IMR-90 (cell line): ENCODE measurements at regions not wholly inside any gene's neighbourhood (a gene's known extent, or its start where the extent isn't known, plus 50 kb on each side); places are given as distances from the start of the nearest gene placed in this dataset.

Experiments used
- ATAC-seq: fragments of 200-7000 bp; cut with Tn5 transposase; 2 replicates; pipeline ENCODE4 v1.9.1; 2020; ENCODE audit warnings: low read depth, mild to moderate bottlenecking, moderate library complexity
- BruUV-seq: library from RNA; stranded (reverse); fragments of 400-500 nt; replicated peaks from 2 replicates; lab custom pipeline; 2021; lab: Mats Ljungman, UMichigan
- CTCF ChIA-PET: fragments of 300-600 bp; formaldehyde crosslinking; extraction: SDS; loops from one replicate; lab custom pipeline; 2021; ENCODE audit warnings: antibody characterized with exemption; lab: Yijun Ruan, JAX
- POLR2A ChIA-PET: fragments of 300-600 bp; sonication (Branson Sonifier 250); formaldehyde crosslinking; loops from one replicate; lab custom pipeline; 2022; ENCODE audit warnings: antibody characterized with exemption; ENCODE audit not compliant: unreplicated experiment; lab: Charles Lee
- DNase-seq: peaks from one replicate; pipeline ENCODE4 v3.0.0; 2013
- H2AFZ ChIP-seq: replicated peaks from 2 replicates; pipeline ENCODE3; 2013; ENCODE audit warnings: low read length, mild to moderate bottlenecking; ENCODE audit not compliant: poor library complexity
- H2AK5ac ChIP-seq: 2 replicates; pipeline ENCODE4 v1.6.1; 2013; ENCODE audit warnings: low read depth, low read length, inconsistent platforms
- H2AK9ac ChIP-seq: replicated peaks from 2 replicates; pipeline ENCODE3; 2013; ENCODE audit warnings: mild to moderate bottlenecking, low read depth, low read length, moderate library complexity; ENCODE audit not compliant: poor library complexity
- H2BK120ac ChIP-seq: 2 replicates; pipeline ENCODE4 v1.6.1; 2013; ENCODE audit warnings: low read depth, low read length, inconsistent platforms
- H2BK15ac ChIP-seq: 3 replicates; pipeline ENCODE4 v1.6.1; 2013; ENCODE audit warnings: low read depth, low read length, inconsistent platforms
- H2BK20ac ChIP-seq: 2 replicates; pipeline ENCODE4 v1.6.1; 2013; ENCODE audit warnings: low read depth, mild to moderate bottlenecking, inconsistent platforms, low read length, moderate library complexity
- H2BK5ac ChIP-seq: 2 replicates; pipeline ENCODE4 v1.6.1; 2013; ENCODE audit warnings: mild to moderate bottlenecking, low read depth, low read length, inconsistent platforms; ENCODE audit not compliant: poor library complexity, severe bottlenecking
- H3K14ac ChIP-seq: replicated peaks from 2 replicates; pipeline ENCODE4 v1.6.1; 2013; ENCODE audit warnings: low read depth, low read length, inconsistent platforms
- H3K18ac ChIP-seq: 2 replicates; pipeline ENCODE4 v1.6.1; 2013; ENCODE audit warnings: low read depth, low read length, control low read depth
- H3K23ac ChIP-seq: 2 replicates; pipeline ENCODE4 v1.6.1; 2013; ENCODE audit warnings: low read depth, low read length, inconsistent platforms
- H3K27ac ChIP-seq: 2 replicates; pipeline ENCODE4 v1.5.1; 2013; ENCODE audit warnings: mild to moderate bottlenecking, control low read depth, low read length; ENCODE audit not compliant: insufficient read depth
- H3K27me3 ChIP-seq: 2 replicates; pipeline ENCODE4 v1.6.1; 2013; ENCODE audit warnings: low read length; ENCODE audit not compliant: control insufficient read depth, insufficient read depth
- H3K36me3 ChIP-seq: 2 replicates; pipeline ENCODE4 v1.6.1; 2013; ENCODE audit warnings: low read length, mixed read lengths; ENCODE audit not compliant: control insufficient read depth, insufficient read depth
- H3K4ac ChIP-seq: 2 replicates; pipeline ENCODE4 v1.6.1; 2013; ENCODE audit warnings: low read depth, low read length, inconsistent platforms
- H3K4me1 ChIP-seq: 2 replicates; pipeline ENCODE4 v1.6.1; 2013; ENCODE audit warnings: low read length, mixed read lengths; ENCODE audit not compliant: control insufficient read depth, insufficient read depth
- H3K4me2 ChIP-seq: 2 replicates; pipeline ENCODE4 v1.6.1; 2013; ENCODE audit warnings: low read depth, mild to moderate bottlenecking, control low read depth, low read length, moderate library complexity
- H3K4me3 ChIP-seq: 2 replicates; pipeline ENCODE4 v1.5.1; 2013; ENCODE audit warnings: low read depth, mild to moderate bottlenecking, control low read depth, low read length, moderate library complexity; ENCODE audit not compliant: insufficient read depth
- H3K56ac ChIP-seq: 2 replicates; pipeline ENCODE4 v1.6.1; 2013; ENCODE audit warnings: low read length, inconsistent platforms; ENCODE audit not compliant: insufficient read depth; ENCODE audit errors: extremely low read depth
- H3K79me1 ChIP-seq, 2 experiments: 2 replicates each; pipeline ENCODE4 v1.6.1; 2013; ENCODE audit warnings: low read length in 2 of 2, inconsistent platforms in 1 of 2, low read depth in 1 of 2
- H3K9ac ChIP-seq: 2 replicates; pipeline ENCODE4 v1.6.1; 2013; ENCODE audit warnings: low read depth, low read length, control low read depth
- H3K9me1 ChIP-seq: 2 replicates; pipeline ENCODE4 v1.6.1; 2013; ENCODE audit warnings: low read length, inconsistent platforms; ENCODE audit not compliant: insufficient read depth
- H3K9me3 ChIP-seq: 2 replicates; pipeline ENCODE4 v1.6.1; 2013; ENCODE audit warnings: low read length; ENCODE audit not compliant: control insufficient read depth, insufficient read depth
- H4K20me1 ChIP-seq: 2 replicates; pipeline ENCODE4 v1.6.1; 2013; ENCODE audit warnings: low read length, inconsistent platforms; ENCODE audit not compliant: insufficient read depth
- H4K5ac ChIP-seq: 2 replicates; pipeline ENCODE4 v1.6.1; 2013; ENCODE audit warnings: mild to moderate bottlenecking, low read depth, low read length, control low read depth
- H4K8ac ChIP-seq, 2 experiments: 2 replicates each; pipeline ENCODE4 v1.6.1; 2013; ENCODE audit warnings: low read depth in 2 of 2, low read length in 2 of 2, control low read depth in 1 of 2, inconsistent platforms in 1 of 2
- H4K91ac ChIP-seq: 2 replicates; pipeline ENCODE4 v1.6.1; 2013; ENCODE audit warnings: low read depth, low read length, inconsistent platforms; ENCODE audit not compliant: insufficient read depth
- BHLHE40 ChIP-seq: fragments of 150-350 bp; IDR thresholded peaks from 2 replicates; pipeline ENCODE4 v1.6.1; 2016; ENCODE audit warnings: mild to moderate bottlenecking, low read depth, low read length
- CHD1 ChIP-seq: IDR thresholded peaks from 2 replicates; pipeline ENCODE4 v1.6.1; 2012; ENCODE audit warnings: low read depth, low read length, improper control_type of control experiment
- FOS ChIP-seq: fragments of 150-350 bp; IDR thresholded peaks from 2 replicates; pipeline ENCODE4 v1.6.1; 2016; ENCODE audit warnings: low read depth, low read length
- MAFK ChIP-seq: IDR thresholded peaks from 2 replicates; pipeline ENCODE4 v1.6.1; 2012; ENCODE audit warnings: low read depth, low read length, improper control_type of control experiment
- MAZ ChIP-seq: IDR thresholded peaks from 2 replicates; pipeline ENCODE4 v1.6.1; 2012; ENCODE audit warnings: low read depth, mild to moderate bottlenecking, low read length, improper control_type of control experiment, moderate library complexity, borderline replicate concordance
- MXI1 ChIP-seq: IDR thresholded peaks from 2 replicates; pipeline ENCODE4 v1.6.1; 2012; ENCODE audit warnings: low read depth, mild to moderate bottlenecking, low read length, moderate library complexity, borderline replicate concordance
- NFE2L2 ChIP-seq: fragments of 150-350 bp; IDR thresholded peaks from 2 replicates; pipeline ENCODE4 v1.6.1; 2016; ENCODE audit warnings: low read depth, mild to moderate bottlenecking, low read length
- POLR2A ChIP-seq: IDR thresholded peaks from 2 replicates; pipeline ENCODE4 v1.6.1; 2012; ENCODE audit warnings: mild to moderate bottlenecking, low read depth, low read length
- RAD21 ChIP-seq: IDR thresholded peaks from 2 replicates; pipeline ENCODE4 v1.6.1; 2012; ENCODE audit warnings: low read length, improper control_type of control experiment
- RCOR1 ChIP-seq: IDR thresholded peaks from 2 replicates; pipeline ENCODE4 v1.6.1; 2012; ENCODE audit warnings: mild to moderate bottlenecking, low read length, improper control_type of control experiment; ENCODE audit not compliant: insufficient replicate concordance
- RFX5 ChIP-seq: IDR thresholded peaks from 2 replicates; pipeline ENCODE4 v1.8.0; 2012; ENCODE audit warnings: low read depth, mild to moderate bottlenecking, low read length, moderate library complexity
- SMC3 ChIP-seq: fragments of 150-350 bp; IDR thresholded peaks from 2 replicates; pipeline ENCODE4 v1.6.1; 2016; ENCODE audit warnings: low read depth, mild to moderate bottlenecking, antibody characterized with exemption, low read length, moderate library complexity
- USF2 ChIP-seq: fragments of 150-350 bp; IDR thresholded peaks from 2 replicates; pipeline ENCODE4 v1.6.1; 2017; ENCODE audit warnings: mild to moderate bottlenecking, antibody characterized with exemption, low read length, low read depth
- WGBS, 2 experiments: methylation state at CpG; one replicate each; pipeline versions ENCODE4 v1.1.5 to v1.1.7; 2013; ENCODE audit warnings: missing lambda C conversion rate in 2 of 2; ENCODE audit not compliant: insufficient read length in 1 of 2; ENCODE audit errors: extremely low coverage in 2 of 2; 5-methylcytosine and 5-hydroxymethylcytosine counted together
- dilution Hi-C: fragments of 300-500 bp; cut with HindIII; formaldehyde crosslinking; loops from one replicate; pipeline ENCODE4 v1.14.3; 2018; ENCODE audit warnings: low sequenced_read_pairs; ENCODE audit not compliant: unreplicated experiment
- in situ Hi-C: fragments of 300-500 bp; cut with MboI; formaldehyde crosslinking; loops from 3 replicates; pipeline ENCODE4 v1.14.3; 2019; ENCODE audit warnings: low sequenced_read_pairs, inconsistent platforms, mixed read lengths
- intact Hi-C: fragments of 100-400 bp; cut with micrococcal nuclease; formaldehyde crosslinking; loops from 2 replicates; pipeline ENCODE4 v1.10.0; 2022
- TF ChIP-seq, protein P1 (sequence below): conservative IDR thresholded peaks from 2 replicates; pipeline ENCODE4 v1.5.1; 2012; ENCODE audit warnings: mild to moderate bottlenecking, low read depth, low read length, improper control_type of control experiment
- TF ChIP-seq, protein P2 (sequence below): fragments of 150-350 bp; IDR thresholded peaks from 2 replicates; pipeline ENCODE4 v1.6.1; 2016; ENCODE audit warnings: low read depth, mild to moderate bottlenecking, low read length, moderate library complexity, borderline replicate concordance

GRCh38 chr2:33925311-33925710 is 326.2 kb upstream of the FAM98A start:
- in situ Hi-C loops = no loop called here
- WGBS, 2 experiments = no CpG with 5 or more reads among the region's 1 CpG
- H2AK9ac ChIP-seq = no peak overlapping the region
- no peak overlapping the region for H2AFZ ChIP-seq
- H3K27me3 ChIP-seq = no peaks in the 10 kb centered on the region
- intact Hi-C loops = no loop called here
- H3K18ac ChIP-seq = no peak overlapping the region
- ChIA-PET POLR2A (no interaction called here), CTCF (interaction anchor here (0.5 kb wide), 1 partner anchor 11 kb away, joined by 3 read pairs; no protein-coding TSS in a partner anchor)
- DNase-seq (no peak), ATAC-seq (no peak)
- no peak overlapping the region for H4K91ac ChIP-seq
- no peak overlapping the region for H4K8ac ChIP-seq
- no peaks in the 10 kb centered on the region; the same call in 1 of the 2 replicates for H3K9me3 ChIP-seq
- no peaks in the 10 kb centered on the region for H4K20me1 ChIP-seq
- no TSS peak for BruUV-seq
- H3K14ac ChIP-seq = no peak overlapping the region
- no peak overlapping the region for H3K23ac ChIP-seq
- dilution Hi-C loops = no loop called here
- TF ChIP-seq POLR2A = no peak
- no peak for TF ChIP-seq MAFK
- TF ChIP-seq BHLHE40 = no peak
- no peak for TF ChIP-seq RCOR1
- no peak for TF ChIP-seq RFX5
- no peak for TF ChIP-seq USF2
- TF ChIP-seq, protein P1, sequence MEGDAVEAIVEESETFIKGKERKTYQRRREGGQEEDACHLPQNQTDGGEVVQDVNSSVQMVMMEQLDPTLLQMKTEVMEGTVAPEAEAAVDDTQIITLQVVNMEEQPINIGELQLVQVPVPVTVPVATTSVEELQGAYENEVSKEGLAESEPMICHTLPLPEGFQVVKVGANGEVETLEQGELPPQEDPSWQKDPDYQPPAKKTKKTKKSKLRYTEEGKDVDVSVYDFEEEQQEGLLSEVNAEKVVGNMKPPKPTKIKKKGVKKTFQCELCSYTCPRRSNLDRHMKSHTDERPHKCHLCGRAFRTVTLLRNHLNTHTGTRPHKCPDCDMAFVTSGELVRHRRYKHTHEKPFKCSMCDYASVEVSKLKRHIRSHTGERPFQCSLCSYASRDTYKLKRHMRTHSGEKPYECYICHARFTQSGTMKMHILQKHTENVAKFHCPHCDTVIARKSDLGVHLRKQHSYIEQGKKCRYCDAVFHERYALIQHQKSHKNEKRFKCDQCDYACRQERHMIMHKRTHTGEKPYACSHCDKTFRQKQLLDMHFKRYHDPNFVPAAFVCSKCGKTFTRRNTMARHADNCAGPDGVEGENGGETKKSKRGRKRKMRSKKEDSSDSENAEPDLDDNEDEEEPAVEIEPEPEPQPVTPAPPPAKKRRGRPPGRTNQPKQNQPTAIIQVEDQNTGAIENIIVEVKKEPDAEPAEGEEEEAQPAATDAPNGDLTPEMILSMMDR = no peak
- TF ChIP-seq MXI1 = no peak
- TF ChIP-seq, protein P2, sequence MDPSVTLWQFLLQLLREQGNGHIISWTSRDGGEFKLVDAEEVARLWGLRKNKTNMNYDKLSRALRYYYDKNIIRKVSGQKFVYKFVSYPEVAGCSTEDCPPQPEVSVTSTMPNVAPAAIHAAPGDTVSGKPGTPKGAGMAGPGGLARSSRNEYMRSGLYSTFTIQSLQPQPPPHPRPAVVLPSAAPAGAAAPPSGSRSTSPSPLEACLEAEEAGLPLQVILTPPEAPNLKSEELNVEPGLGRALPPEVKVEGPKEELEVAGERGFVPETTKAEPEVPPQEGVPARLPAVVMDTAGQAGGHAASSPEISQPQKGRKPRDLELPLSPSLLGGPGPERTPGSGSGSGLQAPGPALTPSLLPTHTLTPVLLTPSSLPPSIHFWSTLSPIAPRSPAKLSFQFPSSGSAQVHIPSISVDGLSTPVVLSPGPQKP = no peak
- TF ChIP-seq NFE2L2 = no peak
- TF ChIP-seq MAZ = no peak
- TF ChIP-seq RAD21 = no peak
- no peak for TF ChIP-seq CHD1
- no peak for TF ChIP-seq FOS
- no peak for TF ChIP-seq SMC3
- no peaks in the 10 kb centered on the region for H3K4me1 ChIP-seq
- no peak overlapping the region for H3K4ac ChIP-seq
- H3K79me1 ChIP-seq = no peaks in the 10 kb centered on the region
- H3K9me1 ChIP-seq = no peaks in the 10 kb centered on the region
- no peak overlapping the region for H3K9ac ChIP-seq
- H3K4me3 ChIP-seq = no peak overlapping the region
- H3K56ac ChIP-seq = no peak overlapping the region
- H2BK120ac ChIP-seq = no peak overlapping the region
- H3K36me3 ChIP-seq = no peaks in the 10 kb centered on the region
- no peak overlapping the region for H2AK5ac ChIP-seq
- no peak overlapping the region for H2BK20ac ChIP-seq
- no peak overlapping the region for H2BK15ac ChIP-seq
- no peak overlapping the region for H3K27ac ChIP-seq
- no peak overlapping the region for H3K4me2 ChIP-seq
- H4K5ac ChIP-seq = no peak overlapping the region
- no peak overlapping the region for H2BK5ac ChIP-seq
